Erythroblast (primary cell): ENCODE measurements at regions not wholly inside any gene's neighbourhood (a gene's known extent, or its start where the extent isn't known, plus 50 kb on each side); places are given as distances from the start of the nearest gene placed in this dataset.
"Not testable (repeated sequence)": the region's sequence is repeated elsewhere in the genome, so short reads cannot be mapped to it uniquely, and the experiment has no call there.

Experiments used
- DNase-seq, 2 experiments: peaks; one replicate each; lab custom pipeline; 2025; lab: John Stamatoyannopoulos, UW
- GATA1 ChIP-seq: IDR thresholded peaks from 2 replicates; pipeline ENCODE4 v1.6.1; 2011; ENCODE audit warnings: low read depth, mild to moderate bottlenecking, control low read depth, low read length, moderate library complexity
- POLR2A ChIP-seq: IDR thresholded peaks from 2 replicates; pipeline ENCODE4 v1.6.1; 2011; ENCODE audit warnings: mild to moderate bottlenecking, low read length

- no peak for DNase-seq
- TF ChIP-seq GATA1 (no peak), POLR2A (no peak)
Measured at GRCh38 chr1:143497374-143497747, 474.4 kb downstream of the FAM72C start.

DNA sequence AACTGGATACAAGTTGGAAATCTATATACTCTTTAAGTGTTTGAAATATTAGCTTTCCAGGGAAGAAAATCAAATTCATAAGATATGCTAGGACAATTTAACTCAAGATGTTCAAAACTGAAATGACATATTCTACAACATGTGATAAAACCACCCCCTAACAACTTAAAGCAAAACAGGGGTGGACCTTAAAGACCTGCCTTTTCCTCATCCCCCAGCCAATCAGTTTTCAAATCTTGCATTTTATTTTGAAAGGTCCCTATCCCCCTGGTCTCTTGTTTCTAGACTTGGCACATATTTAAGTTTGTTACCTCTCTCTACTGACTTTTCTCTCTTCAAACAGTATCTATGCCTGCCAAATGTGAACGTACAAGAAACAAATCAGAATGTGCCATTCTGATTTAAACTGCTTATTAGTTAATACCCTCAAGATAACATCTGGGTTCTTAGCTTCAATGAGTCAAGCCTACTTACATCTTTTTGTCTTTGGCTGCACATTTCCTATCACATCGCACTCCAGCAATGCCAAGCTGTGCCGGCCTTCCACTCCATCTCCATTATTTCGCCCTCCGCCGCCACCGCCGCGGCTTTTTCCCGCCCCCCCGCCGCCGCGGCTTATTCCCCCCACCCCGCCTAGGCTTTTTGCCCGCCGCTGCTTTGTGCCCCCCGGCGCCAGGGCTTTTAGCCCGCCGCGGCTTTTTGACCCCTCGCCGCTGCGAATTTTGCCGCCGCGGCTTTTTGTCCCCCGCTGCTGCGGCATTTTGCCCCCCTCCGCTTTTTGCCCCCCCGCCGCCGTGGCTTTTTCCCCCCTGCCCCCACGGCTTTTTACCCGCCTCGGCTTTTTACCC is 475.0 kb downstream of the FAM72C start:
- not testable (repeated sequence) for DNase-seq
